ENCODE measurements at regions not wholly inside any gene's neighbourhood (a gene's known extent, or its start where the extent isn't known, plus 50 kb on each side); places are given as distances from the start of the nearest gene placed in this dataset.

DNA sequence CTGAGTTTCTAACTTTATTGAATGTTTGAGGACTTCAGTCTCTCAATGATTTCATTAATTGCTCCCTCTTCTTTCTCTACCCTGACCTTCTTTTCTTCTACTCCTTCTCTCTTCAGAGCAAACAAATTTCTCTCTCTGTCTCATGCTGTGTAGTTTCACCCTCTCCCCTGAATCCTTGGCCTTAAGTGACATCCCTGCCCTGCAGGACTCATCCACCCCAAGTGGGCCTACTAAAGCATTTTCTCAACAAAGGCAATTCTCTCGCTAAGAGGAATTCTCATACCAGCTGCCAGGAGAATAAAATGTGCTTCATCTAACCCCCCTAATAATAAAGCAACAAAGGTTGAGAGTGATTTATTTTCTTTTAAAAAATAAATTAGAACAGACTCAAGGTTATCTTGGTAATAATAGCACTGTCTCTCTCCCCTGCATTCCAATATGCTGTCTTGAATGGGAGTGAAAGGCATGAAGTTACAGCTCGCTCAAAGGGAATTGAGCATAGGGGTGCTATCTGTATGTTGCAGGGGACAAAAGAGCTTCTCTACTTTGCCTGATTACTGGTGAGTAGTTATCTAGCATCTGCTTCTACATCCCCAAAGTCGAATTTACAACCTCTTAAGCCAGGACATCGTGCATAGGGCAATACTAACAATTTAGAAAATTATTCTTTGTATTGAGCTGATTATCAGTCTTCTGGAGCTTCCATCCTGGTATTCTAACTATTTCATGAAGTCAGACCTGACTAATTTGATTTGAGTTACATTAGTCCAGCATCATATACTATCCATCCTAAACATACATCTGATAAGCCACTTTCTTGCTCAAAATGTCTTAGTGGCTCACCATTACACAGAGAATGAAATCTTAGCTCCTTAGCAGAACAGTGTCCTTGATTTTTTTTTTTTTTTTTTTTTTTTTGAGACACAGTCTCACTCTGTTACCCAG is 76.9 kb upstream of the DNAJC19 start:
- TF ChIP-seq, protein P1, sequence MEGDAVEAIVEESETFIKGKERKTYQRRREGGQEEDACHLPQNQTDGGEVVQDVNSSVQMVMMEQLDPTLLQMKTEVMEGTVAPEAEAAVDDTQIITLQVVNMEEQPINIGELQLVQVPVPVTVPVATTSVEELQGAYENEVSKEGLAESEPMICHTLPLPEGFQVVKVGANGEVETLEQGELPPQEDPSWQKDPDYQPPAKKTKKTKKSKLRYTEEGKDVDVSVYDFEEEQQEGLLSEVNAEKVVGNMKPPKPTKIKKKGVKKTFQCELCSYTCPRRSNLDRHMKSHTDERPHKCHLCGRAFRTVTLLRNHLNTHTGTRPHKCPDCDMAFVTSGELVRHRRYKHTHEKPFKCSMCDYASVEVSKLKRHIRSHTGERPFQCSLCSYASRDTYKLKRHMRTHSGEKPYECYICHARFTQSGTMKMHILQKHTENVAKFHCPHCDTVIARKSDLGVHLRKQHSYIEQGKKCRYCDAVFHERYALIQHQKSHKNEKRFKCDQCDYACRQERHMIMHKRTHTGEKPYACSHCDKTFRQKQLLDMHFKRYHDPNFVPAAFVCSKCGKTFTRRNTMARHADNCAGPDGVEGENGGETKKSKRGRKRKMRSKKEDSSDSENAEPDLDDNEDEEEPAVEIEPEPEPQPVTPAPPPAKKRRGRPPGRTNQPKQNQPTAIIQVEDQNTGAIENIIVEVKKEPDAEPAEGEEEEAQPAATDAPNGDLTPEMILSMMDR (IDR thresholded peaks at IDR 0.05; ENCODE audit: control insufficient read depth, insufficient read depth, low read depth, low read length, missing control alignments), result no peak

DNA sequence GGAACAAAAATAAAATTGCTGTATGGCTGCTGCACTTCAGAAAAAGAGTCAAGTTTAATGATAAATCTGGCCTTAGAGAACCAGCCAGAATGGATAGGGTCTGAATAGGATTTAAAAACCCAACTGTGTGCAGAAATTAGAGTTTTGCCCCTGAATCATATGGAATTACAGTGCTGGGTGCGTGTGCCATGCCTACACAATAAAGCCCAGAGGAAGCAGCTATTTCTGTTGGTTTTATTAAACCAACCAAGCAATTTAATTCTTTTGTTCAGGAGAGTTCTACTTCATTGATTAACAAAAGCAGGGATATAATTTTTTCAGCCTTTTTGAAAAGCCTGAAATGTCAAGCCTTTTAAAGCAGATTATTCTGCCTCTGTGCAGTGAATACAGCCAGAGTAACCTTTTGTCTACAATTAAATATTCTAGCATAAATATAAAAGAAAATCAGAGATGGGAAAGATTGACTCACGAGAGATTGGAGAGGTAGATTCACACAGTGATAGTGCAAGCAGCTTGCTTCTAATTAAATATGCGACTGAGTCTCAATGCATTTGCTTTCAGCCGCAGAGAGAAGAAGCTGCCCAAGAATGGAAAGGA is 66.7 kb upstream of the DNAJC19 start:
- DNase-seq (ENCODE audit: low read depth), result no peak
- TF ChIP-seq, protein P1 (IDR thresholded peaks at IDR 0.05; ENCODE audit: control insufficient read depth, insufficient read depth, low read depth, low read length, missing control alignments), result no peak
- H3K4me3 ChIP-seq (ENCODE audit: control insufficient read depth, low read depth, low read length), result no peak overlapping the region

More for the DNA sequence above, 76.9 kb upstream of the DNAJC19 start:
- no peak overlapping the region for H3K4me3 ChIP-seq (ENCODE audit: control insufficient read depth, low read depth, low read length)
- no peak for DNase-seq (ENCODE audit: low read depth)

DNA sequence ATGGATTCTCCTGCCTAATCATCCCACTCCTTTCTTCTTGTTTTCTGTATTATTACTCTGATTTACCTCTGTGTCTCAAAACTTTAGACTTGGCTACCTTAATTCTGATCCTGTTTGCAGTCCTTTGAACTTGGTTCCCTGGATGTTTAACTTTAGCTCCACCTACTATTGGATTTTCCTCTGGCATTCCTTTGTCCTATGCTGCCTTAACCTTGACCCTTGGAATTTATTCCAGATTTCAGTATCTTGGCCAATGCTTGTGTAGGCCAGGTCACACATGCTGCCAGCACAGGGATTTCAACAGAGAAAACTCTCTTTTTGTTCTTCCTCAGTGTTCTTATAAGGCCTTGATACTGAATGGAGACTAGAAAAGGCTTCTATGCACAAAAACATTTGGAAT is 65.0 kb upstream of the DNAJC19 start:
- H3K4me3 ChIP-seq (ENCODE audit: control insufficient read depth, low read depth, low read length), result no peak overlapping the region
- no peak for DNase-seq (ENCODE audit: low read depth)
- TF ChIP-seq, protein P1 (IDR thresholded peaks at IDR 0.05; ENCODE audit: control insufficient read depth, insufficient read depth, low read depth, low read length, missing control alignments), result no peak

DNA sequence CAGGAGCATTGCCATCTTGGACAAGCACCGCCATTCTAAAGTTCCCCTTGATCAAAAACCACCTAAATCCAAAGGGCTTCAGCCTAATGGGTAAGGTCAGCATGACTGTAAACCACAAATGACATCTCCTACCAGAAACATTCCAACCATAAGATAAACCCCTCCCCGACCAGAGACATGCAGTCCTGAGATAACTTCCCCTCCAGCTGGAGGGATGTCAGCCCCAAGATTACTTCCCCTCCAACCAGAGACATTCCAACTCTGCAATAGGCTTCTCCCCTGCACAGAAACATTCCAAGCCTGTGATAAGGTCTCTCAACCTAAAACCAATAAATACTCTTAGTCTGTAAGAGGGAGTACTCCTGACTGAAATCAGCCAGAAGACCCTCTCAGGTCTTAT is 62.7 kb upstream of the DNAJC19 start:
- no peak for DNase-seq (ENCODE audit: low read depth)
- TF ChIP-seq, protein P1 (IDR thresholded peaks at IDR 0.05; ENCODE audit: control insufficient read depth, insufficient read depth, low read depth, low read length, missing control alignments), result no peak

DNA sequence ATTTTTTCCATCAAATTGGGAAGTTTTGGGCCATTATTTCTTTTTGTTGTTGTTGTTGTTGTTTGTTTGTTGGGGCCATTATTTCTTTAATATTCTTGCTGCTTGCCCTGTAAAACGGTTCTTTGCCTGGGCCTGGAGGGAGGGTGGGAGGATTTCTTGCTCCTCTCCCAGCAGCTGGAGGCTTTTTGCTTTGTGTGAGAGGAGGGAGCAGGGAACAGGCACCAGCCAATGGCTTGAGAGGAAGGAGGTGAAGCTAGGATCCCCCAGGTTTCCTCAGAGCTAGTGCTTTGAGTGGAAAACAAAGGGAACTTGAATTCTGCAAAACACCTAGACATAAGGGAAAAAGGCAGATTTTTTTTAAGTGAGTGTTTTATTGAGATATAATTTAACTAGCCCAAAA is 61.2 kb upstream of the DNAJC19 start:
- no peak overlapping the region for H3K4me3 ChIP-seq (ENCODE audit: control insufficient read depth, low read depth, low read length)
- DNase-seq (ENCODE audit: low read depth), result no peak
- TF ChIP-seq, protein P1 (IDR thresholded peaks at IDR 0.05; ENCODE audit: control insufficient read depth, insufficient read depth, low read depth, low read length, missing control alignments), result no peak

More for the DNA sequence above, 62.7 kb upstream of the DNAJC19 start:
- H3K4me3 ChIP-seq (ENCODE audit: control insufficient read depth, low read depth, low read length), result no peak overlapping the region

DNA sequence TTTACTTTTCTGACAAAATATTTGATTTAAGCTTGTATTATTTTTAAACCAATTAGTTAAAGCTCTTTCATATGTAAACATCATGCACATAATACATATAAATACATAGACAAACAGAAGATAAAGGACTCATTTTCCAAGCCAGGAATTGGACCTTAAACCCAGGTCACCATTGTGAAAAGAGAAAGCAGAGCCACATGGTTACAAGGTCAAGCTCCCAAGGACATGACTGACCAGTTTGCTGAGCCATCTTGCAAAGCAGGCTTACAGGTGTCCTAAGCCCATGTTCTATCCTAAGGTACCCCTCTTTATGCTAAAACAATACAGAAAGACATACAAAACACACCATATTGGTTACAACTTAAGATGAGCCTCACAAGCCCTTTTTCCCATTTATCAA is 50.5 kb upstream of the DNAJC19 start:
- no peak for DNase-seq (ENCODE audit: low read depth)
- TF ChIP-seq, protein P1 (IDR thresholded peaks at IDR 0.05; ENCODE audit: control insufficient read depth, insufficient read depth, low read depth, low read length, missing control alignments), result no peak
- no peak overlapping the region for H3K4me3 ChIP-seq (ENCODE audit: control insufficient read depth, low read depth, low read length)
